HEK293T (cell line): ENCODE measurements at regions not wholly inside any gene's neighbourhood (a gene's known extent, or its start where the extent isn't known, plus 50 kb on each side); places are given as distances from the start of the nearest gene placed in this dataset.

ENCODE experiments used
- FOXK2 ChIP-seq: fragments of 450-650 bp; IDR thresholded peaks from 2 replicates; pipeline ENCODE4 v1.6.1; 2016; ENCODE audit warnings: mild to moderate bottlenecking
- FOXM1 ChIP-seq: fragments of 450-650 bp; IDR thresholded peaks from 2 replicates; pipeline ENCODE4 v1.6.1; 2017; ENCODE audit warnings: mild to moderate bottlenecking, borderline replicate concordance
- SP1 ChIP-seq: fragments of 450-650 bp; IDR thresholded peaks from 2 replicates; pipeline ENCODE4 v1.6.1; 2017
- TF ChIP-seq, protein P1 (sequence below): fragments of 450-650 bp; IDR thresholded peaks from 2 replicates; pipeline ENCODE4 v1.6.1; 2016

DNA sequence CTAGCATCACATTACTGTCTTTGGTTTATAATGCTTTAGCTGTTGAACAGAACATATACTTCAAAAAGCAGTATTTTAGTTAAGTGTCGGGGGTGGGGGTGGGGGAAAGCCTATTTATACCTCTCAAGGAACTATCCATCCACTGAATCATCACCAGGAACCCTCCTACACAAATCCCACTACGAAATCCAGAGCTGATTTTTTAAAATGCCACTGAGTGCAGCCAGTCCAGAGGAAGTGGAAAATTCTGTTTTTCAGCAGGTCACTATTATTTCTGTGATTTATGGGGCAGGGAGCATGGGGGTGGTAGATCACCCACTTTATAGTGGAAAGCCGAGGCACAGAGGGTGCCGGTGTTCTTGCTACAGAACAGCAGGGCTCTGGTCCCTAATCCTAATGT is 284.1 kb downstream of the SOX9 start:
- TF ChIP-seq SP1 (no peak), FOXM1 (no peak), FOXK2 (no peak)
- TF ChIP-seq, protein P1, sequence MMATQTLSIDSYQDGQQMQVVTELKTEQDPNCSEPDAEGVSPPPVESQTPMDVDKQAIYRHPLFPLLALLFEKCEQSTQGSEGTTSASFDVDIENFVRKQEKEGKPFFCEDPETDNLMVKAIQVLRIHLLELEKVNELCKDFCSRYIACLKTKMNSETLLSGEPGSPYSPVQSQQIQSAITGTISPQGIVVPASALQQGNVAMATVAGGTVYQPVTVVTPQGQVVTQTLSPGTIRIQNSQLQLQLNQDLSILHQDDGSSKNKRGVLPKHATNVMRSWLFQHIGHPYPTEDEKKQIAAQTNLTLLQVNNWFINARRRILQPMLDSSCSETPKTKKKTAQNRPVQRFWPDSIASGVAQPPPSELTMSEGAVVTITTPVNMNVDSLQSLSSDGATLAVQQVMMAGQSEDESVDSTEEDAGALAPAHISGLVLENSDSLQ: no peak
